Thyroid gland (tissue), 4 donors: ENCODE measurements at regions not wholly inside any gene's neighbourhood (a gene's known extent, or its start where the extent isn't known, plus 50 kb on each side); places are given as distances from the start of the nearest gene placed in this dataset.

Source experiments
- DNase-seq, 2 donors: peaks; one replicate each; pipeline ENCODE4 v3.0.0-alpha.2; 2019
- H3K27ac ChIP-seq, 3 donors: fragments of 200-600 bp; sonication (generic); 1 replicate in 2 of 3; 2 replicates in 1 of 3; pipeline ENCODE4 v1.5.1; 2016 to 2019; ENCODE audit warnings: mild to moderate bottlenecking in 1 of 3, moderate library complexity in 1 of 3
- H3K27me3 ChIP-seq: fragments of 200-600 bp; sonication (generic); one replicate; pipeline ENCODE4 v1.5.1; 2019
- H3K36me3 ChIP-seq, 2 donors: fragments of 200-600 bp; sonication (generic); one replicate each; pipeline ENCODE4 v1.5.1; 2016 to 2019
- H3K4me1 ChIP-seq, 2 donors: fragments of 200-600 bp; sonication (generic); one replicate each; pipeline ENCODE4 v1.5.1; 2017 to 2019
- H3K4me3 ChIP-seq, 3 donors: fragments of 200-600 bp; sonication (generic); replicated peaks in 1 of 3; 1 replicate in 2 of 3; 2 replicates in 1 of 3; pipeline ENCODE4 v1.5.1; 2016; ENCODE audit warnings: mild to moderate bottlenecking in 1 of 3
- H3K9me3 ChIP-seq: fragments of 200-600 bp; sonication (generic); one replicate; pipeline ENCODE4 v1.5.1; 2017
- CTCF ChIP-seq, 6 experiments: fragments of 200-600 bp in 3 of 6; fragments of 450-650 bp in 3 of 6; sonication (generic) in 3 of 6; IDR thresholded peaks; one replicate each; pipeline ENCODE4 v1.5.1; 2016 to 2019; ENCODE audit warnings: antibody characterized with exemption in 6 of 6, mild to moderate bottlenecking in 2 of 6, inconsistent platforms in 1 of 6, moderate library complexity in 1 of 6
- POLR2A ChIP-seq, 2 donors: fragments of 450-650 bp; IDR thresholded peaks; one replicate each; pipeline ENCODE4 v1.6.1; 2017; ENCODE audit warnings: antibody characterized with exemption in 2 of 2, mild to moderate bottlenecking in 2 of 2, moderate library complexity in 1 of 2
- WGBS, 2 donors: methylation state at CpG; one replicate each; pipeline ENCODE4 v1.1.5; 2017; 5-methylcytosine and 5-hydroxymethylcytosine counted together
- intact Hi-C: fragments of 100-400 bp; cut with DNase I; formaldehyde crosslinking; loops from one replicate; pipeline ENCODE4 v1.15.1; 2023

- H3K4me1 ChIP-seq, result peaks cover 8 to 19% of the 10 kb centered on the region in 2 donors
- no peak overlapping the region for H3K4me3 ChIP-seq
- H3K9me3 ChIP-seq, result no peaks in the 10 kb centered on the region
- intact Hi-C loops, result no loop called here
- TF ChIP-seq POLR2A (IDR thresholded peaks at IDR 0.05), result no peak
- TF ChIP-seq CTCF (IDR thresholded peaks at IDR 0.05), result no peak
- WGBS, 2 donors, result 93 to 94% methylated on average over 6 of the region's 6 CpGs
- H3K27me3 ChIP-seq, result no peaks in the 10 kb centered on the region
- no peaks in the 10 kb centered on the region for H3K36me3 ChIP-seq
- no peak for DNase-seq
- peak overlapping the region in 1 of 3 donors; percentile 8 for H3K27ac ChIP-seq
Observed at GRCh38 chr3:170752571-170753155, 117.3 kb downstream of the RPL22L1 start.

DNA sequence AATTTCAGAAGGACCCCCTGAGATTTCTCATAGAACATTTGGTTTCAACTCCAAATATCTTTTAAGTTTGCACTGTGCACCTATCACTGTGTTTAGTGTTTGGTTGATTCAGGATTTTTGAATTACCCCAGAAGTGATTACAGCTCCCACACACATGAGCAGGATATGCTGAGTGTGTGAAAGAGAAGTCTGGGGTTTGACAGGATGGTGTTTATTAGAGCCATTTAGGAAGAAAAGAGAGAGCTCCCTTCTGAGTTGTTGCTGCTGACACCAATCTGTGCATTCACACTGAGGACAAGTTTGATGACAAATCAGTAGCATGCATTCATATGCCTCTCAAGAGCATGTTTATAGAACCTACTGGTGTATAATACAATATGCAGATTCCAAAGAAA, 118.1 kb downstream of the RPL22L1 start:
- H3K9me3 ChIP-seq, result no peaks in the 10 kb centered on the region
- no peaks in the 10 kb centered on the region for H3K27me3 ChIP-seq
- H3K36me3 ChIP-seq, result no peaks in the 10 kb centered on the region
- no peak for TF ChIP-seq CTCF (IDR thresholded peaks at IDR 0.05)
- TF ChIP-seq POLR2A (IDR thresholded peaks at IDR 0.05), result no peak
- H3K4me3 ChIP-seq, result no peak overlapping the region
- H3K4me1 ChIP-seq, result peaks cover 8 to 19% of the 10 kb centered on the region in 2 donors
- peak overlapping the region in 2 of 3 donors; percentile 8 to 31 for H3K27ac ChIP-seq
- intact Hi-C loops, result no loop called here
- DNase-seq, result no peak

DNA sequence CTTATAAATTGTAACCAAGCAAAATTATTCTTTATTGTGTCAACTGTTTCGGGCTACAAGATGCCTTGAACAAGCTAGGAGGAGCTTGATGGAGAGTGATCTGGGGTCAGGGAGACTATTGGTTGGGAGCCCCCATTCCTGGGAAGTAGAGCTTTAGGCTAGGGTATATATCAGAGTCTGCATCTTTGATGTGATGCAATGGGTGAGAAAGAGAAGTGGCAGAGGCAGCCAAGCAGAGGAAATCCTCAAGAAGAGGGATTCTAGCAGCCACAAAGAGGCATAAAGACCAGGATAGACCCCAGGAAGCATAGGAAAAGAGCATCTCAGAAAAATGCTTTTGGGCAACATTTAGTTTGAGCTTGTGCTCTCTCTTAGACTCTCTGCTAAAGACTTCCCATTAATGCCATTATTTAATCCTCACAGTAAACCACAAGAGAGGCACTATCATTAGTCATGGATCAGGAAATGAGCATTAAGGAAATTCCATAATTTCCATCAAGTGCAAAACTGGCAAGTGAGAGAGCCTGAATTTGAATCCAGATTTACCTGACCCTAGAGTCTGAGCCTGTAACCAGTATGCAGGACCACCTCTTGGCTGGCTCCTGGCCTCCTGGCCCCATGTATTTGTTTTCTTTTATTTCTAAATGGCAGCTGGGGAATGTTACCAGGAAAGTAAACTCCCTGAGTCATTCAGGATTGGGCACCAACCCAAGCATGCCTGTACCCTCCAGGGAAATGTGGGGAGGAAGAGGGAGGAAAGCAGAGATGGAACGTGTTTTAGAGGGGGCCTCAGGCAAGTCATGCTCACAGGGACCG, 118.7 kb downstream of the RPL22L1 start:
- TF ChIP-seq CTCF (IDR thresholded peaks at IDR 0.05) (no peak), POLR2A (IDR thresholded peaks at IDR 0.05) (no peak)
- H3K27ac ChIP-seq, result peak overlapping the region in 2 of 3 donors; percentile 8 to 31
- no peaks in the 10 kb centered on the region for H3K27me3 ChIP-seq
- DNase-seq, result peak; percentile 43 to 76
- no peaks in the 10 kb centered on the region for H3K36me3 ChIP-seq
- H3K4me3 ChIP-seq, result no peak overlapping the region
- intact Hi-C loops, result no loop called here
- H3K4me1 ChIP-seq, result peaks cover 8 to 19% of the 10 kb centered on the region in 2 donors
- no peaks in the 10 kb centered on the region for H3K9me3 ChIP-seq
- 39 to 46% methylated on average over 3 of the region's 3 CpGs for WGBS, 2 donors

DNA sequence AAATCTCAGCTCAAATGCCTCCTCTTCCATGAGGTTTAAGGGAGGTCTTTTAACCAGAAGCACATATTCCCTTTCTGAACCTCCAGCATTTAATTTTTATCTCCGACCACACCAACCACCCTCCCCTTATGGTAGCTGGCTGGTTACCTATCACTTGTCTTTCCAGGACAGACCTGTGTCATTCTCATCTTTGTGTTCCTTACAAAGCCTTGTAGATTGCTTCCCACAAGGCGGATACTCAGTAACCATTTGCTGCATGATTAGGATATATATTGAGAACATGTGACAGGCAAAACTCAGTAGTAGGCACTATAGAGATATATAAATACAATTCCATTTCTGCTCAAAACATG, 119.5 kb downstream of the RPL22L1 start:
- Histone ChIP-seq H3K27me3 (no peaks in the 10 kb centered on the region), H3K36me3 (no peaks in the 10 kb centered on the region), H3K4me3 (no peak overlapping the region), H3K4me1 (peaks cover 8 to 19% of the 10 kb centered on the region in 2 donors), H3K9me3 (no peaks in the 10 kb centered on the region), H3K27ac (no peak overlapping the region)
- intact Hi-C loops, result no loop called here
- no peak for TF ChIP-seq POLR2A (IDR thresholded peaks at IDR 0.05)
- TF ChIP-seq CTCF (IDR thresholded peaks at IDR 0.05), result no peak
- DNase-seq, result no peak
- WGBS, 2 donors, result 88 to 94% methylated on average over 2 of the region's 2 CpGs

GRCh38 chr3:170749765-170750477, 120.1 kb downstream of the RPL22L1 start:
- Histone ChIP-seq H3K4me3 (no peak overlapping the region), H3K9me3 (no peaks in the 10 kb centered on the region), H3K27ac (no peak overlapping the region), H3K4me1 (peaks cover 8 to 19% of the 10 kb centered on the region in 2 donors), H3K27me3 (no peaks in the 10 kb centered on the region), H3K36me3 (no peaks in the 10 kb centered on the region)
- no peak for DNase-seq
- TF ChIP-seq CTCF (IDR thresholded peaks at IDR 0.05), result no peak
- TF ChIP-seq POLR2A (IDR thresholded peaks at IDR 0.05), result no peak
- intact Hi-C loops, result no loop called here
